ENCODE measurements at regions not wholly inside any gene's neighbourhood (a gene's known extent, or its start where the extent isn't known, plus 50 kb on each side); places are given as distances from the start of the nearest gene placed in this dataset.

GRCh38 chr14:80134321-80134720 lies 77.0 kb downstream of the DIO2 start:
- TF ChIP-seq YY1 (IDR thresholded peaks at IDR 0.05; ENCODE audit: insufficient read depth, insufficient read length) (no peak), SUZ12 (IDR thresholded peaks at IDR 0.05; ENCODE audit: extremely low read depth, insufficient read depth, insufficient read length) (no peak)
